Right ventricle myocardium superior (tissue), 1 donor: ENCODE measurements at regions not wholly inside any gene's neighbourhood (a gene's known extent, or its start where the extent isn't known, plus 50 kb on each side); places are given as distances from the start of the nearest gene placed in this dataset.

Source experiments
- ATAC-seq: fragments of 200-7000 bp; cut with Tn5 transposase; one replicate; pipeline ENCODE4 v1.9.1; 2020; ENCODE audit warnings: mild to moderate bottlenecking; ENCODE audit not compliant: poor library complexity
- DNase-seq: peaks from one replicate; pipeline ENCODE4 v3.0.0-alpha.2; 2020
- intact Hi-C: fragments of 100-400 bp; cut with DNase I; formaldehyde crosslinking; loops from one replicate; pipeline ENCODE4 v1.11.2; 2022
- donor health status: DM: no; HTN: yes; CAD: no; lungs with severe emphysema.

GRCh38 chr2:134145519-134145918, 108.4 kb upstream of the MGAT5 start:
- ATAC-seq: no peak
- no peak for DNase-seq
- intact Hi-C loops: no loop called here

- DNase-seq: no peak
- intact Hi-C loops: no loop called here
- no peak for ATAC-seq
Observed at GRCh38 chr2:134146161-134146560, 107.7 kb upstream of the MGAT5 start.

GRCh38 chr2:134146620-134147019, 107.3 kb upstream of the MGAT5 start:
- ATAC-seq: no peak
- no peak for DNase-seq
- intact Hi-C loops: no loop called here

- DNase-seq (no peak), ATAC-seq (no peak)
- intact Hi-C loops: no loop called here
Observed at GRCh38 chr2:134148172-134148571, 105.7 kb upstream of the MGAT5 start.

- DNase-seq: no peak
- ATAC-seq: no peak
- intact Hi-C loops: no loop called here
Observed at GRCh38 chr2:134148843-134149472, 104.9 kb upstream of the MGAT5 start.

- DNase-seq: no peak
- peak; percentile 81 for ATAC-seq
- intact Hi-C loops: no loop called here
Observed at GRCh38 chr2:134149904-134150303, 104.0 kb upstream of the MGAT5 start.

GRCh38 chr2:134150760-134151159, 103.1 kb upstream of the MGAT5 start:
- intact Hi-C loops: no loop called here
- DNase-seq: no peak
- no peak for ATAC-seq

GRCh38 chr2:134152045-134153010, 101.5 kb upstream of the MGAT5 start:
- intact Hi-C loops: no loop called here
- DNase-seq: no peak
- no peak for ATAC-seq

GRCh38 chr2:134153294-134153880, 100.5 kb upstream of the MGAT5 start:
- intact Hi-C loops: no loop called here
- DNase-seq (no peak), ATAC-seq (no peak)

- ATAC-seq: peak; percentile 5
- DNase-seq: no peak
- intact Hi-C loops: no loop called here
Observed at GRCh38 chr2:134154246-134154645, 99.6 kb upstream of the MGAT5 start.

- intact Hi-C loops: no loop called here
- no peak for DNase-seq
- ATAC-seq: peak; percentile 42
Observed at GRCh38 chr2:134155134-134155533, 98.7 kb upstream of the MGAT5 start.

- ATAC-seq: no peak
- intact Hi-C loops: no loop called here
- no peak for DNase-seq
Observed at GRCh38 chr2:134158295-134158694, 95.6 kb upstream of the MGAT5 start.

- ATAC-seq: peak; percentile 33
- peak; percentile 62 for DNase-seq
- intact Hi-C loops: no loop called here
Observed at GRCh38 chr2:134161170-134161547, 92.7 kb upstream of the MGAT5 start.

- intact Hi-C loops: no loop called here
Observed at GRCh38 chr2:134163336-134163735, 90.5 kb upstream of the MGAT5 start.

GRCh38 chr2:134164306-134164705, 89.6 kb upstream of the MGAT5 start:
- ATAC-seq (no peak), DNase-seq (no peak)
- intact Hi-C loops: no loop called here

More at GRCh38 chr2:134163336-134163735, 90.5 kb upstream of the MGAT5 start:
- ATAC-seq (no peak), DNase-seq (no peak)

GRCh38 chr2:134167015-134167414, 86.9 kb upstream of the MGAT5 start:
- intact Hi-C loops: no loop called here

GRCh38 chr2:134169788-134170187, 84.1 kb upstream of the MGAT5 start:
- intact Hi-C loops: no loop called here
- no peak for ATAC-seq

More at GRCh38 chr2:134167015-134167414, 86.9 kb upstream of the MGAT5 start:
- ATAC-seq (no peak), DNase-seq (no peak)

GRCh38 chr2:134170294-134170693, 83.6 kb upstream of the MGAT5 start:
- no peak for DNase-seq
- intact Hi-C loops: no loop called here
- no peak for ATAC-seq

More at GRCh38 chr2:134169788-134170187, 84.1 kb upstream of the MGAT5 start:
- no peak for DNase-seq

GRCh38 chr2:134170700-134171099, 83.2 kb upstream of the MGAT5 start:
- intact Hi-C loops: no loop called here
- DNase-seq: no peak
- ATAC-seq: no peak
